ENCODE measurements at regions not wholly inside any gene's neighbourhood (a gene's known extent, or its start where the extent isn't known, plus 50 kb on each side); places are given as distances from the start of the nearest gene placed in this dataset.

DNA sequence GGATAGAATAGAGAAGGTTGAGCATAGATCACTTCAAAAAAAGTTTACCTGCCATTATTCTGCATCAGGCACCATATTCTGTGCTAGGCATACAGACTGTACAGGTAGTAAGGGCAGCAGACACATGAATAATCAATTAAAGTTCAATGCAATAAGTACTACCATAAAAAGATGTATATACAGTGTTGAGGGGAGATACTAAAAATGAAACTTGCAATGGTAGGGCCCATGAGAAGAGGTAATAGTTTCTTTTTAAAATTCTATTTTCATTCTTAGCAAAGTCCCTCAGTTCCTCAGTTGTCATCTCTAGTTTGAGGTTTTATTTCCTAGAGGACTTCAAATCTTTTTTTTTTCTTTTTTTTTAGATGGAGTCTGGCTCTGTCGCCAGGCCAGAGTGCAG lies 819.9 kb downstream of the FAM181B start:
- TF ChIP-seq, protein P1, sequence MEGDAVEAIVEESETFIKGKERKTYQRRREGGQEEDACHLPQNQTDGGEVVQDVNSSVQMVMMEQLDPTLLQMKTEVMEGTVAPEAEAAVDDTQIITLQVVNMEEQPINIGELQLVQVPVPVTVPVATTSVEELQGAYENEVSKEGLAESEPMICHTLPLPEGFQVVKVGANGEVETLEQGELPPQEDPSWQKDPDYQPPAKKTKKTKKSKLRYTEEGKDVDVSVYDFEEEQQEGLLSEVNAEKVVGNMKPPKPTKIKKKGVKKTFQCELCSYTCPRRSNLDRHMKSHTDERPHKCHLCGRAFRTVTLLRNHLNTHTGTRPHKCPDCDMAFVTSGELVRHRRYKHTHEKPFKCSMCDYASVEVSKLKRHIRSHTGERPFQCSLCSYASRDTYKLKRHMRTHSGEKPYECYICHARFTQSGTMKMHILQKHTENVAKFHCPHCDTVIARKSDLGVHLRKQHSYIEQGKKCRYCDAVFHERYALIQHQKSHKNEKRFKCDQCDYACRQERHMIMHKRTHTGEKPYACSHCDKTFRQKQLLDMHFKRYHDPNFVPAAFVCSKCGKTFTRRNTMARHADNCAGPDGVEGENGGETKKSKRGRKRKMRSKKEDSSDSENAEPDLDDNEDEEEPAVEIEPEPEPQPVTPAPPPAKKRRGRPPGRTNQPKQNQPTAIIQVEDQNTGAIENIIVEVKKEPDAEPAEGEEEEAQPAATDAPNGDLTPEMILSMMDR (IDR thresholded peaks at IDR 0.05), result no peak
- TF ChIP-seq EZH2 (IDR thresholded peaks at IDR 0.05) (no peak), EZH2phosphoT487 (IDR thresholded peaks at IDR 0.05) (no peak)

All from neural progenitor cell (in vitro differentiated cells).